CD4-positive, alpha-beta memory T cell (primary cell): ENCODE measurements at regions not wholly inside any gene's neighbourhood (a gene's known extent, or its start where the extent isn't known, plus 50 kb on each side); places are given as distances from the start of the nearest gene placed in this dataset.

Experiments used
- CTCF ChIA-PET: fragments of 350-600 bp; sonication (Branson Sonifier 250); formaldehyde crosslinking; loops from one replicate; lab custom pipeline; 2021; ENCODE audit warnings: inconsistent platforms; ENCODE audit not compliant: partially characterized antibody; lab: Charles Lee
- POLR2A ChIA-PET: fragments of 350-600 bp; sonication (Branson Sonifier 250); formaldehyde crosslinking; loops from one replicate; lab custom pipeline; 2021; ENCODE audit not compliant: partially characterized antibody; lab: Charles Lee
- DNase-seq, 5 donors: peaks; one replicate each; pipeline versions ENCODE4 v3.0.0 to v3.0.0-alpha.2; 2020 to 2022; ENCODE audit warnings: mixed read lengths in 1 of 5
- H3K27ac ChIP-seq: one replicate; pipeline ENCODE4 v1.7.0; 2013; ENCODE audit warnings: low read depth, low read length
- H3K27me3 ChIP-seq: 2 replicates; pipeline ENCODE4 v1.7.0; 2013; ENCODE audit warnings: mild to moderate bottlenecking, low read length, moderate library complexity; ENCODE audit not compliant: insufficient read depth
- H3K36me3 ChIP-seq: 2 replicates; pipeline ENCODE4 v1.7.0; 2013; ENCODE audit warnings: mild to moderate bottlenecking, low read length, moderate library complexity; ENCODE audit not compliant: insufficient read depth
- H3K4me1 ChIP-seq: 2 replicates; pipeline ENCODE4 v1.7.0; 2013; ENCODE audit warnings: mild to moderate bottlenecking, low read length, moderate library complexity; ENCODE audit not compliant: insufficient read depth
- H3K4me3 ChIP-seq, 2 donors: one replicate each; pipeline ENCODE4 v1.7.0; 2013; ENCODE audit warnings: low read length in 2 of 2, mild to moderate bottlenecking in 1 of 2
- H3K9me3 ChIP-seq, 2 donors: one replicate each; pipeline ENCODE4 v1.7.0; 2013; ENCODE audit warnings: low read length in 2 of 2, control low read depth in 1 of 2; ENCODE audit not compliant: control insufficient read depth in 1 of 2
- H3K27ac Mint-ChIP-seq, 7 donors: one replicate each; pipeline ENCODE4 v1.8.0; 2020 to 2021; ENCODE audit warnings: mixed read lengths in 7 of 7, mild to moderate bottlenecking in 6 of 7, inconsistent platforms in 3 of 7, moderate library complexity in 3 of 7
- H3K27me3 Mint-ChIP-seq, 2 donors: one replicate each; pipeline ENCODE4 v1.8.0; 2020 to 2021; ENCODE audit warnings: mixed read lengths in 2 of 2
- H3K36me3 Mint-ChIP-seq, 2 donors: one replicate each; pipeline ENCODE4 v1.8.0; 2020 to 2021; ENCODE audit warnings: mixed read lengths in 2 of 2, inconsistent platforms in 1 of 2, mild to moderate bottlenecking in 1 of 2
- H3K4me1 Mint-ChIP-seq, 4 donors: one replicate each; pipeline ENCODE4 v1.8.0; 2020 to 2021; ENCODE audit warnings: mixed read lengths in 4 of 4, mild to moderate bottlenecking in 1 of 4
- H3K4me3 Mint-ChIP-seq, 8 donors: one replicate each; pipeline ENCODE4 v1.8.0; 2020 to 2021; ENCODE audit warnings: mixed read lengths in 8 of 8, mild to moderate bottlenecking in 7 of 8, moderate library complexity in 6 of 8, inconsistent platforms in 3 of 8
- H3K9me3 Mint-ChIP-seq, 8 donors: one replicate each; pipeline ENCODE4 v1.8.0; 2020 to 2021; ENCODE audit warnings: mixed read lengths in 8 of 8, mild to moderate bottlenecking in 5 of 8, inconsistent platforms in 3 of 8, moderate library complexity in 1 of 8
- intact Hi-C: fragments of 100-400 bp; cut with micrococcal nuclease; formaldehyde crosslinking; loops from one replicate; pipeline ENCODE4 v1.15.1; 2023

DNA sequence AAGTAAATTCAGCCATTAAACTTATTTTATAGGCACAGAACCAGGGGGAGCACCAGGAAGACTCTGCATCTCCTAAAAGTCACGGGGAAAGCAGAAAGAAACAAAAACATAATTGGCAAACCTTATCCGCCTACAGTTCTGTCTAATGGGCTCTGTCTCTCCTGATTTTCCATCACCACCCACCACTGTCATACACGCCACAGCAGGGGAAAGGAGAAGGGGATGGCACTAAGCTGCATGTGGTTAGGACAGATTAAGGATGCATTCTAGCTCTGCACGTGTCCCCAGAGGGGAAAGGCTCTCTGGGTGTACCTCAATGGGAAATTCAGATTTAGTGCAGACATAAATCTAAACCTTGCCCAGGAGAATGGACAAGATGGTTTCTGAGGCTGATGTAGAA lies 359.8 kb downstream of the TMEM114 start:
- Mint-ChIP-seq H3K4me1 (no peaks in the 10 kb centered on the region), H3K9me3 (peaks cover 1 to 13% (median 7%) of the 10 kb centered on the region in 8 donors)
- POLR2A ChIA-PET: no interaction called here

DNA sequence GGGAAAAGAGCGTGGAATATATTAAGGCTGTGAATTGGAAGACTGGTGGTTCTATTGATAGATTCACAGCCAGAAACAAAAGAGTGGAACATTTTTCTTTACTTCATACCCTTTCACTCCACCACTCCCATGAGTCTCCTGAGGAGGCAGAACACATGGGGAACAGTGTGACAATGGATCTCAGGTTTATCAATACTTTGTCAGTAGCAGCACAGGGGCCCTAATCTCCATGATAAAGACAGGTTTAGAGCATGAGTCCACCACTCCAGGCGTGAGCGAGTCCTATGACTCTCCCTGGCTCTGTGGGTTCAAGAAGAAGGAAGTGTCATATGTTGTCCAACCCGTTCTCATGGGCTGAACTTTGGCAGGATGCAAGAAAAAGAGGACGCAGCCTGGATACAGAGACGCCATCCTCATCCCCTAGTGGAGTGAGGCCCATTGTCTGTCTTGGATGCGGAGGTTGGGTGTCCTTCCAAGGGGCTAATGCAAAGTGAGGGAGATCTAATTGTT lies 361.2 kb downstream of the TMEM114 start:
- Histone ChIP-seq H3K4me3 (no peak overlapping the region), H3K36me3 (no peaks in the 10 kb centered on the region), H3K4me1 (no peaks in the 10 kb centered on the region), H3K9me3 (no peaks in the 10 kb centered on the region), H3K27me3 (no peaks in the 10 kb centered on the region), H3K27ac (no peak overlapping the region)
- H3K4me3 Mint-ChIP-seq: no peak overlapping the region
- no peaks in the 10 kb centered on the region for H3K27me3 Mint-ChIP-seq
- intact Hi-C loops: no loop called here
- DNase-seq: no peak
- H3K4me1 Mint-ChIP-seq: no peaks in the 10 kb centered on the region
- no peak overlapping the region for H3K27ac Mint-ChIP-seq
- CTCF ChIA-PET: no interaction called here
- H3K9me3 Mint-ChIP-seq: peaks cover 5 to 13% (median 7%) of the 10 kb centered on the region in 8 donors
- POLR2A ChIA-PET: no interaction called here
- no peaks in the 10 kb centered on the region for H3K36me3 Mint-ChIP-seq

More for the DNA sequence above, 359.8 kb downstream of the TMEM114 start:
- Histone ChIP-seq H3K9me3 (no peaks in the 10 kb centered on the region), H3K36me3 (no peaks in the 10 kb centered on the region), H3K4me1 (no peaks in the 10 kb centered on the region), H3K27me3 (no peaks in the 10 kb centered on the region), H3K4me3 (no peak overlapping the region), H3K27ac (no peak overlapping the region)
- no peaks in the 10 kb centered on the region for H3K36me3 Mint-ChIP-seq
- no peak for DNase-seq
- H3K27ac Mint-ChIP-seq: no peak overlapping the region
- H3K4me3 Mint-ChIP-seq: no peak overlapping the region
- intact Hi-C loops: no loop called here
- no peaks in the 10 kb centered on the region for H3K27me3 Mint-ChIP-seq
- CTCF ChIA-PET: no interaction called here

GRCh38 chr16:8217201-8217600 lies 373.1 kb downstream of the TMEM114 start:
- POLR2A ChIA-PET: no interaction called here
- Histone ChIP-seq H3K4me3 (no peak overlapping the region), H3K4me1 (no peaks in the 10 kb centered on the region), H3K36me3 (no peaks in the 10 kb centered on the region), H3K27ac (no peak overlapping the region), H3K27me3 (no peaks in the 10 kb centered on the region), H3K9me3 (no peaks in the 10 kb centered on the region)
- CTCF ChIA-PET: no interaction called here
- no peak for DNase-seq
- Mint-ChIP-seq H3K36me3 (no peaks in the 10 kb centered on the region), H3K27me3 (no peaks in the 10 kb centered on the region), H3K9me3 (peaks cover 2 to 25% (median 11%) of the 10 kb centered on the region in 8 donors), H3K27ac (no peak overlapping the region), H3K4me3 (no peak overlapping the region), H3K4me1 (no peaks in the 10 kb centered on the region)
- intact Hi-C loops: no loop called here

DNA sequence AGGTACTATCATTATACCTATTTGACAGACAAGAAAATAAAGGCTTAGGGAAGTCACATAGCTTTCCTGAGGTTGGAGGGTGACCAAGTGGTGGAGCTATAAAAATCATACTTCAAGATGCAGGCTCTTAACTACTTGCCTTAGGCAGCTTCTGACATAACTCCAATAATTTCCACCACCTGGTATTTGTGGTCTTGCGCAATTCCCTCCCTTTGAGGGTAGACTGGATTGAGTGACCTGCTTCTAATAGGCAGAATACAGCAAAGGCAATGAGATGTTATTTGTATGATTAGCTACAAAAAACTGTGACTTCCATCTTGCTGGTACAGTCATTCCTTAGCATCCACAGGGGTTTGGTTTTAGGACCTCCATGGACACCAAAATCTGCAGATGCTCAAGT lies 385.5 kb downstream of the TMEM114 start:
- Histone ChIP-seq H3K9me3 (no peaks in the 10 kb centered on the region), H3K4me3 (no peak overlapping the region), H3K36me3 (no peaks in the 10 kb centered on the region), H3K27ac (no peak overlapping the region), H3K4me1 (no peaks in the 10 kb centered on the region), H3K27me3 (no peaks in the 10 kb centered on the region)
- POLR2A ChIA-PET: no interaction called here
- DNase-seq: no peak
- Mint-ChIP-seq H3K4me3 (no peak overlapping the region), H3K27me3 (no peaks in the 10 kb centered on the region), H3K27ac (no peak overlapping the region), H3K9me3 (peaks cover 0 to 13% (median 3%) of the 10 kb centered on the region in 8 donors), H3K4me1 (no peaks in the 10 kb centered on the region), H3K36me3 (no peaks in the 10 kb centered on the region)
- CTCF ChIA-PET: no interaction called here
- intact Hi-C loops: no loop called here

GRCh38 chr16:8204096-8204495 lies 386.2 kb downstream of the TMEM114 start:
- Histone ChIP-seq H3K4me1 (no peaks in the 10 kb centered on the region), H3K27ac (no peak overlapping the region), H3K36me3 (no peaks in the 10 kb centered on the region), H3K27me3 (no peaks in the 10 kb centered on the region), H3K9me3 (no peaks in the 10 kb centered on the region), H3K4me3 (no peak overlapping the region)
- ChIA-PET CTCF (no interaction called here), POLR2A (no interaction called here)
- Mint-ChIP-seq H3K4me1 (no peaks in the 10 kb centered on the region), H3K27me3 (no peaks in the 10 kb centered on the region), H3K9me3 (peaks cover 0 to 13% (median 3%) of the 10 kb centered on the region in 8 donors), H3K36me3 (no peaks in the 10 kb centered on the region), H3K4me3 (no peak overlapping the region), H3K27ac (no peak overlapping the region)
- DNase-seq: no peak
- intact Hi-C loops: no loop called here

DNA sequence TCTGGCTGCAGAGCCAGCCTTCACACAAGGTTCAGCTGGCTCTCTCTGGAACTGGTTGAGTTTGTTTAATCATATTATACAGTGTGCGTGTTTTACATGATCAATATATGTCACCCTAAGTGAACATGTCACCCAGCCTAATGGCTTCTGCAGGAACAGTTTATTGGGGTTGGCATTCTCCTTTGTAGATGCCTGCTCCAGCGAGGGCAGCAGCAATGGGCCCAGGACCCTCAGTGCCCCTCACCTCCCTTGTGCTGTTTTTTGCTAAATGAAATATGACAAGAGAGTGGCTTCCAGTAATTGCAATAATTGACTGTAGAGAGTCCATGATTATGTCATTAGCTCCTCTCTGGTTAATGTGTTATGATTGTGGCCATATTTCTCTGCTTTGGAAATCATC lies 387.2 kb downstream of the TMEM114 start:
- H3K4me3 ChIP-seq: no peak overlapping the region
- Mint-ChIP-seq H3K4me1 (no peaks in the 10 kb centered on the region), H3K4me3 (no peak overlapping the region), H3K9me3 (peaks cover 0 to 17% (median 3%) of the 10 kb centered on the region in 8 donors), H3K27me3 (no peaks in the 10 kb centered on the region), H3K27ac (no peak overlapping the region), H3K36me3 (no peaks in the 10 kb centered on the region)
- DNase-seq: no peak
- intact Hi-C loops: no loop called here
- no peak overlapping the region for H3K27ac ChIP-seq
- ChIA-PET CTCF (no interaction called here), POLR2A (no interaction called here)
- H3K27me3 ChIP-seq: no peaks in the 10 kb centered on the region
- no peaks in the 10 kb centered on the region for H3K4me1 ChIP-seq
- no peaks in the 10 kb centered on the region for H3K9me3 ChIP-seq
- H3K36me3 ChIP-seq: no peaks in the 10 kb centered on the region

- no peaks in the 10 kb centered on the region for H3K4me1 Mint-ChIP-seq
- no peak overlapping the region for H3K27ac ChIP-seq
- DNase-seq: no peak
- intact Hi-C loops: no loop called here
- no peak overlapping the region for H3K4me3 ChIP-seq
- peaks cover 0 to 19% (median 3%) of the 10 kb centered on the region in 8 donors for H3K9me3 Mint-ChIP-seq
- H3K36me3 ChIP-seq: no peaks in the 10 kb centered on the region
- POLR2A ChIA-PET: no interaction called here
- no peak overlapping the region for H3K27ac Mint-ChIP-seq
- no peaks in the 10 kb centered on the region for H3K4me1 ChIP-seq
- no peaks in the 10 kb centered on the region for H3K36me3 Mint-ChIP-seq
- no peak overlapping the region for H3K4me3 Mint-ChIP-seq
- no peaks in the 10 kb centered on the region for H3K27me3 ChIP-seq
- H3K9me3 ChIP-seq: no peaks in the 10 kb centered on the region
- H3K27me3 Mint-ChIP-seq: no peaks in the 10 kb centered on the region
- CTCF ChIA-PET: no interaction called here
These were observed 389.5 kb downstream of the TMEM114 start for GRCh38 chr16:8200839-8201238.

DNA sequence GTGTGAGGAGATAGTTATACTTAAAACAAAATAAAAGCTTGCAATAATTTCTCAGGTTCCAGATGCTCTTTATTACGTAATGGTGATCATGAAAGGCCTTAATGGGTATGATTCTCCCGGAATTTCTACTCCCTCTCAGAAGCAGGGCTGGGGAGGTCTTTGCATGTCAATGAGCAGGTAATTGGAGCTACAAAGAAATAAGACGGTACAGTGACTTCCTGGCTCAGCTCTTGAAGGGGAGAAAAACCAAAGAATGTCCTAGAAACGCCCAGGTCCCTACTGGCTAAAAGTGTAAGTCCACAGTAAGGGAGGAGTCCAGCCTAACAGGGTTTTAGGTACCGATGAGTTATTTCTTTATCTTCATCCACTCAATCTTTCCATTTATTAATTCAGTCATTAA lies 390.9 kb downstream of the TMEM114 start:
- POLR2A ChIA-PET: no interaction called here
- H3K9me3 ChIP-seq: no peaks in the 10 kb centered on the region
- H3K4me1 ChIP-seq: no peaks in the 10 kb centered on the region
- no peak overlapping the region for H3K4me3 ChIP-seq
- H3K27me3 ChIP-seq: no peaks in the 10 kb centered on the region
- no peaks in the 10 kb centered on the region for H3K36me3 Mint-ChIP-seq
- no peak overlapping the region for H3K27ac Mint-ChIP-seq
- DNase-seq: no peak
- intact Hi-C loops: no loop called here
- no peak overlapping the region for H3K27ac ChIP-seq
- no peaks in the 10 kb centered on the region for H3K4me1 Mint-ChIP-seq
- H3K36me3 ChIP-seq: no peaks in the 10 kb centered on the region
- CTCF ChIA-PET: no interaction called here
- H3K27me3 Mint-ChIP-seq: no peaks in the 10 kb centered on the region
- H3K4me3 Mint-ChIP-seq: no peak overlapping the region
- H3K9me3 Mint-ChIP-seq: peaks cover 0 to 24% (median 4%) of the 10 kb centered on the region in 8 donors
